D721Med (cell line): ENCODE measurements at regions not wholly inside any gene's neighbourhood (a gene's known extent, or its start where the extent isn't known, plus 50 kb on each side); places are given as distances from the start of the nearest gene placed in this dataset.
"Not testable (repeated sequence)": the region's sequence is repeated elsewhere in the genome, so short reads cannot be mapped to it uniquely, and the experiment has no call there.

Experiments used
- DNase-seq: peaks from one replicate; pipeline ENCODE4 v3.0.0; 2011; ENCODE audit warnings: low spot score; ENCODE audit not compliant: insufficient read length
- FAIRE-seq: peaks from 2 replicates; lab custom pipeline; 2011; peaks lifted over from hg19 to GRCh38; lab: Jason Lieb, UNC
- CTCF ChIP-seq: IDR thresholded peaks from 2 replicates; pipeline ENCODE4 v1.5.1; 2012; ENCODE audit warnings: mild to moderate bottlenecking, control low read depth; ENCODE audit not compliant: insufficient read depth; ENCODE audit errors: missing control alignments

GRCh38 chr13:105684216-105684615 lies 851.2 kb downstream of the EFNB2 start:
- no peak for TF ChIP-seq CTCF
- DNase-seq (no peak), FAIRE-seq (no peak)

GRCh38 chr13:105679838-105680237 lies 855.6 kb downstream of the EFNB2 start:
- DNase-seq = no peak
- no peak for TF ChIP-seq CTCF
- FAIRE-seq = no peak

- DNase-seq = no peak
- TF ChIP-seq CTCF = no peak
- FAIRE-seq = no peak
Observed at GRCh38 chr13:105678072-105678471, 857.4 kb downstream of the EFNB2 start.

GRCh38 chr13:105672881-105673280 lies 862.6 kb downstream of the EFNB2 start:
- FAIRE-seq (no peak), DNase-seq (no peak)
- TF ChIP-seq CTCF = no peak

- not testable (repeated sequence) for DNase-seq, FAIRE-seq
Observed at GRCh38 chr13:105671131-105671530, 864.3 kb downstream of the EFNB2 start.

- TF ChIP-seq CTCF = no peak
- no peak for DNase-seq
- peak; percentile 11 for FAIRE-seq
Observed at GRCh38 chr13:105670179-105670990, 865.1 kb downstream of the EFNB2 start.

GRCh38 chr13:105665284-105665683 lies 870.2 kb downstream of the EFNB2 start:
- FAIRE-seq = no peak
- no peak for TF ChIP-seq CTCF
- no peak for DNase-seq

- DNase-seq (no peak), FAIRE-seq (no peak)
- TF ChIP-seq CTCF = no peak
Observed at GRCh38 chr13:105663182-105663581, 872.3 kb downstream of the EFNB2 start.
